Endothelial cell of umbilical vein (primary cell): ENCODE measurements at regions not wholly inside any gene's neighbourhood (a gene's known extent, or its start where the extent isn't known, plus 50 kb on each side); places are given as distances from the start of the nearest gene placed in this dataset.
A peak's percentile ranks its signal among the peaks of the same experiment; 100 is the strongest.

Experiments
- BruUV-seq: library from RNA; stranded (reverse); fragments of 400-500 nt; replicated peaks from 2 replicates; lab custom pipeline; 2021; lab: Mats Ljungman, UMichigan
- CTCF ChIA-PET: fragments of 300-600, 350-600 bp; sonication (Branson Sonifier 250); formaldehyde crosslinking; loops from one replicate; lab custom pipeline; 2021; ENCODE audit warnings: antibody characterized with exemption, inconsistent platforms; lab: Charles Lee
- POLR2A ChIA-PET: fragments of 300-600, 350-600 bp; sonication (Branson Sonifier 250); formaldehyde crosslinking; loops from one replicate; lab custom pipeline; 2021; ENCODE audit warnings: antibody characterized with exemption, inconsistent platforms; lab: Charles Lee
- DNase-seq: peaks from one replicate; pipeline ENCODE4 v3.0.0-alpha.2; 2011; ENCODE audit warnings: low read depth, low spot score
- FAIRE-seq: peaks from 2 replicates; lab custom pipeline; 2011; peaks lifted over from hg19 to GRCh38; lab: Jason Lieb, UNC
- H2AFZ ChIP-seq: 2 replicates; pipeline ENCODE4 v1.6.0; 2012; ENCODE audit warnings: low read depth, low read length, control low read depth, inconsistent platforms
- H3K27ac ChIP-seq: 2 replicates; pipeline ENCODE4 v1.5.1; 2011; ENCODE audit warnings: low read depth, mild to moderate bottlenecking, control low read depth, low read length, moderate library complexity; ENCODE audit not compliant: insufficient read depth
- H3K27me3 ChIP-seq, 2 experiments: 2 replicates each; pipeline versions ENCODE4 v1.6.0 to v1.6.1; 2011; ENCODE audit warnings: low read length in 2 of 2, mixed read lengths in 1 of 2; ENCODE audit not compliant: control insufficient read depth in 2 of 2, insufficient read depth in 2 of 2
- H3K36me3 ChIP-seq, 2 experiments: 2 replicates in 1 of 2; 3 replicates in 1 of 2; pipeline ENCODE4 v1.5.1; 2011; ENCODE audit warnings: low read length in 2 of 2, mild to moderate bottlenecking in 1 of 2, moderate library complexity in 1 of 2; ENCODE audit not compliant: control insufficient read depth in 2 of 2, insufficient read depth in 2 of 2; ENCODE audit errors: extremely low read depth in 1 of 2
- H3K4me1 ChIP-seq: 3 replicates; pipeline ENCODE4 v1.5.1; 2011; ENCODE audit warnings: mild to moderate bottlenecking, low read length; ENCODE audit not compliant: control insufficient read depth, insufficient read depth; ENCODE audit errors: extremely low read depth
- H3K4me2 ChIP-seq: 2 replicates; pipeline ENCODE4 v1.6.1; 2011; ENCODE audit warnings: low read length, control low read depth, mixed read lengths; ENCODE audit not compliant: insufficient read depth
- H3K4me3 ChIP-seq, 3 experiments: fragments of 200-600 bp in 1 of 3; sonication (generic), shearing (Covaris generic) in 1 of 3; replicated peaks in 1 of 3; 2 replicates each; pipeline ENCODE4 v1.5.1; 2011 to 2016; ENCODE audit warnings: control low read depth in 3 of 3, low read length in 3 of 3, mild to moderate bottlenecking in 2 of 3, inconsistent platforms in 1 of 3, low read depth in 1 of 3, moderate library complexity in 1 of 3; ENCODE audit not compliant: insufficient read depth in 1 of 3
- H3K79me2 ChIP-seq: 2 replicates; pipeline ENCODE4 v1.6.0; 2012; ENCODE audit warnings: low read length, inconsistent platforms; ENCODE audit not compliant: control insufficient read depth, insufficient read depth
- H3K9ac ChIP-seq: replicated peaks from 2 replicates; pipeline ENCODE3; 2011; ENCODE audit warnings: low read length, control low read depth; ENCODE audit not compliant: insufficient read depth; ENCODE audit errors: extremely low read depth
- H3K9me1 ChIP-seq: replicated peaks from 3 replicates; pipeline ENCODE4 v1.6.0; 2011; ENCODE audit warnings: mild to moderate bottlenecking, low read length; ENCODE audit not compliant: control insufficient read depth, insufficient read depth; ENCODE audit errors: extremely low read depth
- H3K9me3 ChIP-seq: replicated peaks from 2 replicates; pipeline ENCODE4 v1.5.1; 2012; ENCODE audit warnings: low read length, inconsistent platforms; ENCODE audit not compliant: control insufficient read depth, insufficient read depth
- H4K20me1 ChIP-seq: replicated peaks from 2 replicates; pipeline ENCODE3; 2011; ENCODE audit warnings: mild to moderate bottlenecking, low read length; ENCODE audit not compliant: control insufficient read depth, insufficient read depth; ENCODE audit errors: extremely low read depth
- CTCF ChIP-seq, 2 donors: IDR thresholded peaks; 1 replicate in 1 of 2; 2 replicates in 1 of 2; pipeline ENCODE4 v1.5.1; 2011; ENCODE audit warnings: low read length in 2 of 2, mild to moderate bottlenecking in 2 of 2, moderate library complexity in 2 of 2, control low read depth in 1 of 2, inconsistent platforms in 1 of 2, low read depth in 1 of 2; ENCODE audit not compliant: insufficient read depth in 1 of 2; ENCODE audit errors: extremely low read depth in 1 of 2
- EZH2 ChIP-seq: IDR thresholded peaks from 2 replicates; pipeline ENCODE4 v1.6.1; 2012; ENCODE audit warnings: borderline replicate concordance, low read depth, mild to moderate bottlenecking, moderate library complexity, low read length, inconsistent platforms; ENCODE audit not compliant: severe bottlenecking
- FOS ChIP-seq: IDR thresholded peaks from 2 replicates; pipeline ENCODE4 v1.6.1; 2011; ENCODE audit warnings: mild to moderate bottlenecking, low read length, moderate library complexity, borderline replicate concordance; ENCODE audit not compliant: insufficient read depth
- GATA2 ChIP-seq: IDR thresholded peaks from 2 replicates; pipeline ENCODE4 v1.7.0; 2011; ENCODE audit warnings: low read depth, mild to moderate bottlenecking, moderate library complexity, mixed read lengths, low read length; ENCODE audit not compliant: insufficient read length, insufficient read depth
- JUN ChIP-seq: IDR thresholded peaks from 2 replicates; pipeline ENCODE4 v1.6.1; 2011; ENCODE audit warnings: borderline replicate concordance, low read depth; ENCODE audit not compliant: insufficient read length, insufficient read depth
- MYC ChIP-seq: IDR thresholded peaks from one replicate; pipeline ENCODE4 v1.6.1; 2011; ENCODE audit warnings: mild to moderate bottlenecking, low read depth, low read length
- POLR2A ChIP-seq: IDR thresholded peaks from 2 replicates; pipeline ENCODE4 v1.6.1; 2012; ENCODE audit warnings: low read depth, mild to moderate bottlenecking, control low read depth, low read length
- POLR2AphosphoS5 ChIP-seq: IDR thresholded peaks from 2 replicates; pipeline ENCODE4 v1.6.1; 2012; ENCODE audit warnings: low read depth, mild to moderate bottlenecking, control low read depth, low read length, moderate library complexity; ENCODE audit not compliant: insufficient read depth
- dilution Hi-C: fragments of 300-500 bp; cut with MboI; formaldehyde crosslinking; loops from one replicate; pipeline ENCODE4 v1.15.0; 2019; ENCODE audit warnings: low sequenced_read_pairs; ENCODE audit not compliant: extremely low pct_ligation_motif_present
- intact Hi-C: fragments of 100-400 bp; cut with micrococcal nuclease; formaldehyde crosslinking; loops from one replicate; pipeline ENCODE4 v1.10.0; 2022
- TF ChIP-seq, protein P1 (sequence below): IDR thresholded peaks from 2 replicates; pipeline ENCODE4 v1.6.1; 2011; ENCODE audit not compliant: insufficient read depth, insufficient read length

DNA sequence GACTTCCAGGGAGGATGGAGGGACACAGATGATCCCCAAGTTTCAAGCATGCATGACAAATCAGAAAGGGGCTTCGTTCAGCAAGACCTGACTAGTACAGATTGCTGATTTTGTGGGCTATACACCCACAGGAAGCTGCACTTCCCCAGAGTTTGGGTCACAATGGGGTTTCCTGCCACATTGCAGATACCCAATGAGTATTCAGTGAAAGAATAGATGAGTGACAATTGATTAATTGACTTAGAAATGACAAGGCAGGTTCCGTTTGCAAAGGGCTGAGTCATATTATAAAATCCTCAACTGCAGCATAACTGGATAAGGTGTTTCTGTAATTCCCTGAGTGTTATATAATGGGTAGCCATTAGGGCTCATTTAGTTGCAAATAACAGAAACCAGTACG, 146.6 kb upstream of the TBL1X start:
- Histone ChIP-seq H3K27ac (no peak overlapping the region), H4K20me1 (no peaks in the 10 kb centered on the region), H3K79me2 (no peaks in the 10 kb centered on the region), H3K4me2 (no peak overlapping the region), H3K9me1 (no peaks in the 10 kb centered on the region), H3K36me3 (no peaks in the 10 kb centered on the region), H2AFZ (no peak overlapping the region), H3K4me1 (peaks cover 6% of the 10 kb centered on the region), H3K27me3 (no peaks in the 10 kb centered on the region), H3K4me3 (no peak overlapping the region), H3K9me3 (no peaks in the 10 kb centered on the region), H3K9ac (no peak overlapping the region)
- intact Hi-C loops = loop anchor here (1.0 to 10.0 kb wide), 2 partner anchors 24 to 387 kb away; no protein-coding TSS in a partner anchor
- peak; percentile 54 for FAIRE-seq
- TF ChIP-seq, protein P1, sequence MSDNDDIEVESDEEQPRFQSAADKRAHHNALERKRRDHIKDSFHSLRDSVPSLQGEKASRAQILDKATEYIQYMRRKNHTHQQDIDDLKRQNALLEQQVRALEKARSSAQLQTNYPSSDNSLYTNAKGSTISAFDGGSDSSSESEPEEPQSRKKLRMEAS = no peak
- TF ChIP-seq JUN = peak; percentile 12
- BruUV-seq = no TSS peak
- POLR2A ChIA-PET = no interaction called here
- dilution Hi-C loops = no loop called here
- DNase-seq = peak; percentile 10
- CTCF ChIA-PET = no interaction called here

- Histone ChIP-seq H4K20me1 (no peaks in the 10 kb centered on the region), H3K9me1 (no peaks in the 10 kb centered on the region), H3K36me3 (no peaks in the 10 kb centered on the region), H3K4me3 (no peak overlapping the region), H3K79me2 (no peaks in the 10 kb centered on the region), H3K27ac (no peak overlapping the region), H3K9ac (no peak overlapping the region), H3K4me1 (peaks cover 6% of the 10 kb centered on the region), H3K9me3 (no peaks in the 10 kb centered on the region), H2AFZ (no peak overlapping the region), H3K27me3 (no peaks in the 10 kb centered on the region), H3K4me2 (no peak overlapping the region)
- FAIRE-seq = no peak
- TF ChIP-seq POLR2A (no peak), GATA2 (no peak), MYC (no peak), JUN (no peak), FOS (no peak), CTCF (IDR thresholded peaks at IDR 0.05; ENCODE audit: extremely low read depth in 1 of 2, insufficient read depth in 1 of 2, low read depth in 1 of 2, low read length in 2 of 2) (no peak), EZH2 (no peak), POLR2AphosphoS5 (no peak)
- TF ChIP-seq, protein P1 = no peak
- intact Hi-C loops = loop anchor here (1.0 to 10.0 kb wide), 2 partner anchors 24 to 386 kb away; no protein-coding TSS in a partner anchor
- ChIA-PET POLR2A (no interaction called here), CTCF (no interaction called here)
- dilution Hi-C loops = no loop called here
- BruUV-seq = no TSS peak
- no peak for DNase-seq
Observed at GRCh38 chrX:9318766-9319165, 146.1 kb upstream of the TBL1X start.
